ENCODE measurements at regions not wholly inside any gene's neighbourhood (a gene's known extent, or its start where the extent isn't known, plus 50 kb on each side); places are given as distances from the start of the nearest gene placed in this dataset.

- DNase-seq (ENCODE audit: low read depth in 1 of 2, low spot score in 1 of 2): no peak
Observed at GRCh38 chr14:104523546-104523935, 56.0 kb upstream of the C14orf180 start.

DNA sequence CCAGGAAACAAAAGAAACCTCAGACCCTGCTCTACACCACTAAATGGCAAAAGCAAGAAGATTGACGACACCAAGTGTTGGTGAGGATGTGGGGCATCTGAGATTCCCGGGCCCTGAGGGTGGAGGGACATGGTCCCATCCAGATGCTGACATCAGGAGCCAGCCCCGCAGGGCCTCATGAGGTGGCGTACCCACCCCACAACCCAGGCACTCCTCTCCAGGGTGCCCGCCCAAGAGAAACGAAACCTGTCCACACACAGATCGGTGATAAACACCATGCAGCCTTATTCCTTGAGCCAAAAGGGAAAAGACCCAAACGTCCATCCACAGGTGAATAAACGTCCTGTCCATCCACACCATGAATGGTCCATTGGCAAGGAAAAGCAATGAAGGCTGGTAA, 54.8 kb upstream of the C14orf180 start:
- no peak for DNase-seq (ENCODE audit: low read depth in 1 of 2, low spot score in 1 of 2)

GRCh38 chr14:104526723-104527645, 52.6 kb upstream of the C14orf180 start:
- DNase-seq (ENCODE audit: low read depth in 1 of 2, low spot score in 1 of 2): no peak

- no peak for DNase-seq (ENCODE audit: low read depth in 1 of 2, low spot score in 1 of 2)
Observed at GRCh38 chr14:104527857-104528459, 51.6 kb upstream of the C14orf180 start.

GRCh38 chr14:104528496-104528895, 51.1 kb upstream of the C14orf180 start:
- no peak for DNase-seq (ENCODE audit: low read depth in 1 of 2, low spot score in 1 of 2)
